ENCODE measurements at regions not wholly inside any gene's neighbourhood (a gene's known extent, or its start where the extent isn't known, plus 50 kb on each side); places are given as distances from the start of the nearest gene placed in this dataset.

- no peak for TF ChIP-seq ETS1 (IDR thresholded peaks at IDR 0.05)
- no peak for TF ChIP-seq REST (IDR thresholded peaks at IDR 0.05; ENCODE audit: unreplicated experiment)
- TF ChIP-seq EZH2phosphoT487 (IDR thresholded peaks at IDR 0.05; ENCODE audit: unreplicated experiment): no peak
- 0 out of 4 replicates have a peak, but pooled peaks of 1 of the 2 experiments have one; percentile 3 for TF ChIP-seq CTCF (conservative IDR thresholded peaks at IDR 0.05; ENCODE audit: low read depth in 2 of 2)
- no peak for TF ChIP-seq STAT1 (IDR thresholded peaks at IDR 0.05; ENCODE audit: unreplicated experiment)
These were observed 67.3 kb upstream of the UCN3 start (continued) for GRCh38 chr10:5297466-5297865.

GRCh38 chr10:5297996-5298395 is 66.8 kb upstream of the UCN3 start:
- H3K9me3 Mint-ChIP-seq: no peaks in the 10 kb centered on the region
- peaks cover 13% of the 10 kb centered on the region for H3K4me1 Mint-ChIP-seq
- H2AFZ ChIP-seq: no peak overlapping the region

More at GRCh38 chr10:5297996-5298395, 66.8 kb upstream of the UCN3 start:
- Histone ChIP-seq H3F3A (replicated peaks; ENCODE audit: low read depth) (no peaks in the 10 kb centered on the region), H3K27ac (ENCODE audit: low read depth) (no peak overlapping the region), H3K4me3 (no peak overlapping the region), H3K36me3 (ENCODE audit: insufficient read depth) (no peaks in the 10 kb centered on the region), H3K4me2 (no peak overlapping the region), H3K9me2 (ENCODE audit: insufficient read depth) (no peaks in the 10 kb centered on the region), H3K27me3 (ENCODE audit: insufficient read depth) (no peaks in the 10 kb centered on the region), H3K79me2 (replicated peaks; ENCODE audit: insufficient read depth) (no peaks in the 10 kb centered on the region), H4K20me1 (replicated peaks; ENCODE audit: insufficient read depth) (no peaks in the 10 kb centered on the region), H3K4me1 (ENCODE audit: insufficient read depth) (peaks cover 4% of the 10 kb centered on the region; the same call in 1 of the 2 replicates)
- Mint-ChIP-seq H3K36me3 (ENCODE audit: low read depth) (no peaks in the 10 kb centered on the region; the same call in 2 of the 3 replicates), H3K27ac (no peak overlapping the region), H3K27me3 (ENCODE audit: insufficient read depth, low read depth, poor library complexity) (no peaks in the 10 kb centered on the region), H3K4me3 (no peak overlapping the region)
- no peak for ATAC-seq
- TF ChIP-seq ZNF114 (CRISPR knock-in tag; IDR thresholded peaks at IDR 0.05): no peak
- TF ChIP-seq JUNB (IDR thresholded peaks at IDR 0.05; ENCODE audit: unreplicated experiment): no peak
- no peak for TF ChIP-seq CREB1 (CRISPR knock-in tag; IDR thresholded peaks at IDR 0.05; ENCODE audit: low read depth)
- TF ChIP-seq ETS1 (IDR thresholded peaks at IDR 0.05): no peak
- TF ChIP-seq POLR2AphosphoS5 (IDR thresholded peaks at IDR 0.05; ENCODE audit: low read depth): no peak
- DNase-seq (ENCODE audit: low spot score): no peak
